ENCODE measurements at regions not wholly inside any gene's neighbourhood (a gene's known extent, or its start where the extent isn't known, plus 50 kb on each side); places are given as distances from the start of the nearest gene placed in this dataset.

- ATAC-seq (ENCODE audit: low FRiP score in 2 of 2), result no peak
- WGBS, 2 donors, result 89 to 92% methylated on average over 11 of the region's 11 CpGs
- TF ChIP-seq POLR2A (IDR thresholded peaks at IDR 0.05) (no peak), EP300 (IDR thresholded peaks at IDR 0.05) (no peak), POLR2AphosphoS5 (IDR thresholded peaks at IDR 0.05) (no peak), CTCF (IDR thresholded peaks at IDR 0.05) (no peak)
- DNase-seq, result no peak
- no peaks in the 10 kb centered on the region for H3K27me3 ChIP-seq
- H3K27ac ChIP-seq, result no peak overlapping the region
- no peaks in the 10 kb centered on the region for H3K4me1 ChIP-seq
- no peaks in the 10 kb centered on the region for H3K36me3 ChIP-seq
- no peaks in the 10 kb centered on the region for H3K9me3 ChIP-seq
- H3K4me3 ChIP-seq, result no peak overlapping the region
Measured at GRCh38 chr3:36147934-36148558, 232.3 kb upstream of the STAC start.

- TF ChIP-seq POLR2AphosphoS5 (IDR thresholded peaks at IDR 0.05) (no peak), CTCF (IDR thresholded peaks at IDR 0.05) (no peak), POLR2A (IDR thresholded peaks at IDR 0.05) (no peak), EP300 (IDR thresholded peaks at IDR 0.05) (no peak)
- Histone ChIP-seq H3K4me1 (no peaks in the 10 kb centered on the region), H3K4me3 (no peak overlapping the region), H3K36me3 (no peaks in the 10 kb centered on the region), H3K9me3 (no peaks in the 10 kb centered on the region), H3K27me3 (no peaks in the 10 kb centered on the region), H3K27ac (no peak overlapping the region)
- ATAC-seq (ENCODE audit: low FRiP score in 2 of 2) (no peak), DNase-seq (no peak)
Measured at GRCh38 chr3:36149447-36149865, 230.8 kb upstream of the STAC start.

DNA sequence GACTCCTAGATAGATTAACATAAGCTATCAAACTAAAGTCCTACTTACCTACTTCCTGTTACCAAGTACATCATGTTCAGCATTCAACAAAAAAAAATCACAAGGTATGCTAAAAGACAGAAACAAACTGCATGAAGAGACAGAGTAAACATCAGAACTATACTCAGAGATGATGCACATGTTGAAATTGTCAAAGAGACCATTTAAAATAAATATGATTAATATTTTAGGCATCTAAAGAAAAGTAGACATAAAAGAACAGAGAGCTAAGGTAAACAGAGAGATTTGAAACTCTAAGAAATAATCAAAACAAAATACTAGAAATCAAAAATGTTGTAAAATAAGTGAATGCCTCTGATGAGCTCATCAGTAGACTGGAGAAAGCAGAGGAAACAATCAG lies 224.8 kb upstream of the STAC start:
- DNase-seq (no peak), ATAC-seq (ENCODE audit: low FRiP score in 2 of 2) (no peak)
- no peaks in the 10 kb centered on the region for H3K27me3 ChIP-seq
- no peak overlapping the region for H3K4me3 ChIP-seq
- no peaks in the 10 kb centered on the region for H3K4me1 ChIP-seq
- H3K9me3 ChIP-seq, result no peaks in the 10 kb centered on the region
- H3K27ac ChIP-seq, result no peak overlapping the region
- TF ChIP-seq POLR2A (IDR thresholded peaks at IDR 0.05) (no peak), CTCF (IDR thresholded peaks at IDR 0.05) (no peak), EP300 (IDR thresholded peaks at IDR 0.05) (no peak), POLR2AphosphoS5 (IDR thresholded peaks at IDR 0.05) (no peak)
- no peaks in the 10 kb centered on the region for H3K36me3 ChIP-seq

- H3K4me3 ChIP-seq, result no peak overlapping the region
- H3K27me3 ChIP-seq, result no peaks in the 10 kb centered on the region
- TF ChIP-seq POLR2AphosphoS5 (IDR thresholded peaks at IDR 0.05) (no peak), EP300 (IDR thresholded peaks at IDR 0.05) (no peak), CTCF (IDR thresholded peaks at IDR 0.05) (no peak), POLR2A (IDR thresholded peaks at IDR 0.05) (no peak)
- 59 to 69% methylated on average over 3 of the region's 3 CpGs for WGBS, 2 donors
- H3K27ac ChIP-seq, result no peak overlapping the region
- ATAC-seq (ENCODE audit: low FRiP score in 2 of 2), result no peak
- H3K4me1 ChIP-seq, result no peaks in the 10 kb centered on the region
- H3K9me3 ChIP-seq, result no peaks in the 10 kb centered on the region
- H3K36me3 ChIP-seq, result no peaks in the 10 kb centered on the region
- no peak for DNase-seq
Measured at GRCh38 chr3:36164400-36164799, 215.9 kb upstream of the STAC start.

DNA sequence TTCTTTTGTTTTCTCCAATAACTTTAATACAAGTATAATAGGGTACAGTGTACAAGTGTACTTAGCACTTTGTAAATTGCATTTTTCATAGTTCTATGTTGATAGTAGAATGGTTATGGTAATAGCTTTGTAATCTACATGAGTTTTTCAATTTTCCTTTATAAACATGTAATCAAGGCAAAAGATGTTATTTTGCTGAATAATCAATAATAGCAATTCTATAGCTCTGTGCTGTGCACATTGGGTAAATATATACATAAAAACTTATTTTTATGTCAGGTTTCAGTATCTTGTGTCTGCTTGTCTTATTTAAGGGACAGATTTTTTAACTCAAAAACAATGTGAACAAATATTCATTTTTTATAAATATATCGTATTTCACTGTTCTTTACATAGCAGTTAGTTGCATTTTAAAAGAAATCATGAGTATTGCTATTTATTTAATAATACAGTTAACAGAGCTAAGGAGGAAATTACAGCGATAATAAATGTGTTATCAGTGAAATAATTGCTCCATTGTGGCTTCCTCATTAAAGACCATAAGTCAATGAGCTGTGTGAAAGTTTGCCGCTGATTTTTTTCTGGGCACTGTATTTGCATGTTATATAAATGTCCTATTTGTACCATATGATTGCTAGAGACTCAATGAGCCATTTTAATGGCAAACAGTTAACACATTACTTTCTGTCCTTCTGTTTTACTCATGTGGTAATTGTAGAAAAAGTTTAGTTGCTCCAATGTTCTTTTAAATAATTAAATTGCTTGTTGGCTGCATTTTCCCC lies 214.6 kb upstream of the STAC start:
- 61 to 73% methylated on average over 3 of the region's 3 CpGs for WGBS, 2 donors
- no peak for TF ChIP-seq POLR2A (IDR thresholded peaks at IDR 0.05)
- no peak for TF ChIP-seq CTCF (IDR thresholded peaks at IDR 0.05)
- H3K4me1 ChIP-seq, result no peaks in the 10 kb centered on the region
- no peak for DNase-seq
- H3K27me3 ChIP-seq, result no peaks in the 10 kb centered on the region
- H3K9me3 ChIP-seq, result no peaks in the 10 kb centered on the region
- H3K4me3 ChIP-seq, result no peak overlapping the region
- no peak for ATAC-seq (ENCODE audit: low FRiP score in 2 of 2)
- H3K27ac ChIP-seq, result no peak overlapping the region
- no peaks in the 10 kb centered on the region for H3K36me3 ChIP-seq

Data from upper lobe of left lung (tissue), 6 donors.